Esophagus (tissue), 2 donors: ENCODE measurements at regions not wholly inside any gene's neighbourhood (a gene's known extent, or its start where the extent isn't known, plus 50 kb on each side); places are given as distances from the start of the nearest gene placed in this dataset.

Experiments
- H3K27ac ChIP-seq, 2 donors: one replicate each; pipeline ENCODE4 v1.5.1; 2013; ENCODE audit warnings: low read depth in 2 of 2, mild to moderate bottlenecking in 2 of 2, inconsistent platforms in 1 of 2, low read length in 1 of 2, moderate library complexity in 1 of 2
- H3K27me3 ChIP-seq, 2 donors: one replicate each; pipeline ENCODE4 v1.6.1; 2013; ENCODE audit warnings: low read length in 2 of 2, control low read depth in 1 of 2, mild to moderate bottlenecking in 1 of 2; ENCODE audit not compliant: insufficient read depth in 2 of 2, control insufficient read depth in 1 of 2
- H3K36me3 ChIP-seq, 2 donors: one replicate each; pipeline ENCODE4 v1.6.1; 2013; ENCODE audit warnings: low read length in 1 of 2; ENCODE audit not compliant: control insufficient read depth in 2 of 2, insufficient read depth in 2 of 2
- H3K4me1 ChIP-seq, 2 donors: one replicate each; pipeline ENCODE4 v1.6.1; 2013; ENCODE audit warnings: low read length in 1 of 2; ENCODE audit not compliant: control insufficient read depth in 2 of 2, insufficient read depth in 2 of 2
- H3K4me3 ChIP-seq, 2 donors: one replicate each; pipeline ENCODE4 v1.5.1; 2013; ENCODE audit warnings: low read length in 2 of 2, mild to moderate bottlenecking in 2 of 2, low read depth in 1 of 2, moderate library complexity in 1 of 2
- H3K9me3 ChIP-seq, 2 donors: one replicate each; pipeline ENCODE4 v1.6.1; 2013; ENCODE audit warnings: mild to moderate bottlenecking in 2 of 2, low read depth in 1 of 2, low read length in 1 of 2, moderate library complexity in 1 of 2; ENCODE audit not compliant: control insufficient read depth in 2 of 2, insufficient read depth in 1 of 2
- WGBS, 2 donors: extraction: QIAGEN DNeasy Blood & Tissue Kit; methylation state at CpG; one replicate each; pipeline ENCODE4 v1.1.7; 2013; 5-methylcytosine and 5-hydroxymethylcytosine counted together
- donor health status: healthy with polysubstance abuse.
- donor health status: Bipolar disorder and iron deficiency.

DNA sequence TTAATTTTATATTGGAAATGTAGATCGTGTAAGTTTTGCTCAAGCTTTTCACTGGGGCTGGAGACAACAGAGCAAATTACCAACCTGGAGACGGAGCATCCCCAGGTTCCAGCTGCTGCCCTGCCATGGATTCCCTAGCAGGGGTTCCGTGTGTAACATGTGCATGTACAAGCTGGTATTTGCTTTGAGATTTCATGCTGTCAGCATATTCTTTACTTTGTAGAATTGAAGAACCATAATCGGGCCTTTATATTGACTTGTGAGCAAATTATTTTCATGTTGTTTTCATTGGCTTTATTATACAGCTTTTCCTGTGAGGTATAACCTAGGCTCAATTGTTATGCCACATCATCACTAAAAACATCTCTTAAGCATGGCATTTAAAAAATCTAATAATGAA, 369.2 kb upstream of the COBL start:
- Histone ChIP-seq H3K27me3 (no peaks in the 10 kb centered on the region), H3K36me3 (no peaks in the 10 kb centered on the region), H3K4me1 (no peaks in the 10 kb centered on the region), H3K27ac (no peak overlapping the region), H3K9me3 (no peaks in the 10 kb centered on the region), H3K4me3 (no peak overlapping the region)
- WGBS, 2 donors = 82 to 87% methylated on average over 4 of the region's 4 CpGs

DNA sequence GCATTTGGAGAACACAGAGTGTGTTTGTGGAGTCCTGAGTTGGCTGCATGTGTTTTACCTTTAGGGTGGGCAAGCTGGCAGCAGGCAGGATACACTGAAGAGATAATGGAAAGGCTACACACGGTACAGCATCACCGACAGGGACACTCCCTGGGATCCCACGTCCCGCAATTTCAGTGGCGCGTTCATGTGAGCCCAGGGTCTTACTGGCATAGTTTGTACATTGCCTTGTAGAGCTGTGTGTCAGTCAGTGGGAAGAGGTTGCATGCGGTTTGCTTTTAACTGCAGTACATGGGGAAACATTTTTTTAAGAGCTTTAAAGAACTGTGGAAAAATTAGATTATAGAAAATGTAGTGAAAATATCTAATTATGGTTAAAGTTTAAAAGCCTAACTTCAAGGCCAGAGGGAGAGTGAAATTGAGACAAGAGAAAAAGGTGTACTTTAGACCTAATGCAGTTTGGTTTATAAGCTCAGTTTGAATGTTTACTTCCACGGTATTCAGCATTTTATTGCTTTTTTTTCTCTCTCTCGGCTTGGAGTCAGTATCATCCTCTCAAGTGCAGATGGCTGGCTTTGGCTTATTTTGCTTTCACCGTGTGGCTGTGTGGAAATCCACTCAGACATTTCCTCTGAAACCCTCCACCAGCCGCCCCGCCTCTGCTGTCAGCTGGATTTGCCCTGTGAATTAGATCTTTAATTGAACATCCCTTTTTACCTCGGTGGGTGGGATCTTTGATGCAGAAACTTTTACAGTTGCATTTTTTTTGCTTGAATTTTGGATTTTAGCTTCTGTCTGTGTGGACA, 364.2 kb upstream of the COBL start:
- H3K27ac ChIP-seq = no peak overlapping the region
- 61 to 72% methylated on average over 13 of the region's 13 CpGs for WGBS, 2 donors
- H3K36me3 ChIP-seq = no peaks in the 10 kb centered on the region
- H3K27me3 ChIP-seq = no peaks in the 10 kb centered on the region
- no peaks in the 10 kb centered on the region for H3K4me1 ChIP-seq
- no peaks in the 10 kb centered on the region for H3K9me3 ChIP-seq
- no peak overlapping the region for H3K4me3 ChIP-seq

DNA sequence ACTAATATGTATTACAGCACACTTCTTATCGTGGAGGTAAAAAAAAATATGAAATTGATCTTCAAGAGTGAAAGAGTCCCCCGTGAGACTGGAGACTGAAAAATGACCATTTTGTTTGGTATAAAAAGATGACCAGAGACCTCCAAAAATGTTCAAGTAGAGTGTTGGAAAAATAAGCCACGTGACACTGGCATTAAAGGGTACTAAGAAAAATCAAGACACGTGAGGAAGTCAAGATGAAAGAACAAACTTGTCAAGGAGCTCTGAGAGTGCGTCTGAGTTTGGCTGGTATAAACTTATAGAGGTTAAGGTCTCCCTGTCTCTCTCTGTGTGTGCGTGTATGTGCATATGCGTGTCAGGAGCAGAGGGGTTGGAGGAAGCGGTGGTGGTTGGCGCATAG, 362.7 kb upstream of the COBL start:
- H3K4me1 ChIP-seq = no peaks in the 10 kb centered on the region
- no peak overlapping the region for H3K4me3 ChIP-seq
- H3K27me3 ChIP-seq = no peaks in the 10 kb centered on the region
- WGBS, 2 donors = 76 to 80% methylated on average over 9 of the region's 9 CpGs
- no peak overlapping the region for H3K27ac ChIP-seq
- no peaks in the 10 kb centered on the region for H3K9me3 ChIP-seq
- no peaks in the 10 kb centered on the region for H3K36me3 ChIP-seq

DNA sequence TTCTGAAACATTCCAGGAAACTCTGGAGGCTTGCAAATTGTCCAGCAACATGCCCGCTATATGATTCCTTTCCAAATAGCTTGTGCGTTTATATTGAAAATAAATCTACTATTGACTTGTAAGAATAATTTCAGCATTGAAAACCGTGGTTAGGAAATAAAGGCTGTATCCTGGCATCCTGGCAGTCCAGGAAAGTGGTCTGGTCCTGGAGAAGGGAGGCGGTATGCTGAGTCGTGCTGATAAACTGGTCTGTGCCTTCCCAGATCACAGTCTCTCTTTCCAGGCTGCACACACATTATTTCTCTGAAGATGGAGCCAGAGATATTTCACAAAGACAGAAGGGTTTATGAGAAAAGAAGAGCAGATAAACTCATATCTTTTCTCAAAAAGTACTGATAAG, 350.1 kb upstream of the COBL start:
- no peaks in the 10 kb centered on the region for H3K36me3 ChIP-seq
- no peaks in the 10 kb centered on the region for H3K9me3 ChIP-seq
- no peak overlapping the region for H3K27ac ChIP-seq
- H3K4me3 ChIP-seq = no peak overlapping the region
- no peaks in the 10 kb centered on the region for H3K27me3 ChIP-seq
- no peaks in the 10 kb centered on the region for H3K4me1 ChIP-seq
- 24 to 26% methylated on average over 5 of the region's 5 CpGs for WGBS, 2 donors

DNA sequence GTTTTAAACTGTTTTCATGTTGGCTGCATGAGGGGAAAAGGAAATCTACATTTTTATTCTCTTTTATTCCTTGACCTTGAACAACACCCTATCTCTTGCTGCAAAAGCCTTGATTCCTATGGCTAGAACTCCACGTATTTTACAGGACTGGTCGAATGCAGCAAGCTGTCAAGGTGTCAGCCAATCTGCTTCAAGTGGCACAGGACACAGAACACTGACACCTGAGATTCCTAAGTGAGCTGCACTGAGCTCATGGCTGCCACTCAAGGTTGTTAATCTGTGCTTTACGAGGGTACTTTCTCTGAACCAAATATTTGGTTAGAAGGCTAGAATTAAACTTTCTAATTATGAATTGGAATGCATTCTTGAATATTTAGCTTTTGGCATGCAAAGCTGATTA, 349.7 kb upstream of the COBL start:
- 16 to 20% methylated on average over 3 of the region's 3 CpGs for WGBS, 2 donors
- H3K36me3 ChIP-seq = no peaks in the 10 kb centered on the region
- no peaks in the 10 kb centered on the region for H3K4me1 ChIP-seq
- H3K9me3 ChIP-seq = no peaks in the 10 kb centered on the region
- H3K27me3 ChIP-seq = no peaks in the 10 kb centered on the region
- H3K27ac ChIP-seq = no peak overlapping the region
- H3K4me3 ChIP-seq = no peak overlapping the region

DNA sequence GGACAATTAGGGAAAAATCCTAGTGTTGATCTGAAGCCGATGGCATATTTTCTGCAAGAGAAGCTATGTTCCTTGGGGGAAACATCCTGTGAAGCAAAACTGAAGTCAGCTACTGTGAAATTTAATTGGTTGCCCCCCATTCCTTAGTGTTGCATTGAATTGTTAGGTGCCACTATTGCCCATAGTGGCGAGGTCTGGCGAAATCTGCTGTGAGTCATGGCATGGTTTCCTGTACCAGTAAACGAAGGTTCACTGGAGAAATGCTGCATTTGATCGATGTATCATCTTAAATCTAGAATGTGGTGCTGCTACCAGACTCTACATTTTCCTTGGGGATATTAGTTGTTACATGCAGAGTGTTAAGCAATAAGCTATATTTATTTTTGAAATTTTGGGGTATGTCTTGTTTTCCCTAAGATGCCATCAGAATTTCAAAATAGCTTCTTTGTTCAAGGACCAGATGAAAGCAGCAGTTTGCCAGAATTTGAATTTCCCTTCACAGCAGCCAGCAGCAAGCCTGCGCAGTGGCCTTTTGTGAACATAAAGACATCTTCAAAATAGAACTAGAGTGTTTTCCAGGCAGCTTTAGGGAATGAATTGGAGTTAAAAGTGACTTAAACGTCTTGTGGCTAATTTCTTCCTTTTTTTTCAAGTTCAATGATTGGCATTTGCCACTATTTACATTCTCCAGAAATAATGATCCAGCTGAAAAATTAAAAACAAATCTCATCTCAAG, 348.6 kb upstream of the COBL start:
- no peaks in the 10 kb centered on the region for H3K36me3 ChIP-seq
- H3K4me3 ChIP-seq = no peak overlapping the region
- WGBS, 2 donors = 69 to 73% methylated on average over 7 of the region's 7 CpGs
- H3K4me1 ChIP-seq = no peaks in the 10 kb centered on the region
- H3K9me3 ChIP-seq = no peaks in the 10 kb centered on the region
- H3K27ac ChIP-seq = no peak overlapping the region
- no peaks in the 10 kb centered on the region for H3K27me3 ChIP-seq

DNA sequence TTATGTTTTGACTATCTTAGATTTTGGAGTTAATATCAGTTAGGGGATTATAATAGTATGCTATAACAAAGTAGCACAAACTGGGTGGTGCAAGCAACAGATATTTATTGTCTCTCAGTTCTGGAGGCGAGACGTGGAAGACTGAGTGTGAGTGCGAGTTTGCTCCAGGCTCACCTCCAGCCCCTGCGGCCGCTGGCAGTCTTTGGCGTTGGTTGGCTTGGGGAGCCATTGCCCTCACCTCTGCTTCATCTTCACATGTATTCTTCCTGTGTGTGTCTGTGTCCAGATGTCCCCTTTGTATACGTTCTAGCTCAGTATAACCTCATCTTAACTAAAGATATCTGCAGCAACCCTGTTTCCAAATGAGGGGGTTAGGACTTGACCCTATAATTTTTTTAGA, 343.9 kb upstream of the COBL start:
- H3K36me3 ChIP-seq = no peaks in the 10 kb centered on the region
- no peak overlapping the region for H3K27ac ChIP-seq
- WGBS, 2 donors = 88 to 89% methylated on average over 7 of the region's 7 CpGs
- no peaks in the 10 kb centered on the region for H3K9me3 ChIP-seq
- H3K4me1 ChIP-seq = no peaks in the 10 kb centered on the region
- H3K27me3 ChIP-seq = no peaks in the 10 kb centered on the region
- H3K4me3 ChIP-seq = no peak overlapping the region

DNA sequence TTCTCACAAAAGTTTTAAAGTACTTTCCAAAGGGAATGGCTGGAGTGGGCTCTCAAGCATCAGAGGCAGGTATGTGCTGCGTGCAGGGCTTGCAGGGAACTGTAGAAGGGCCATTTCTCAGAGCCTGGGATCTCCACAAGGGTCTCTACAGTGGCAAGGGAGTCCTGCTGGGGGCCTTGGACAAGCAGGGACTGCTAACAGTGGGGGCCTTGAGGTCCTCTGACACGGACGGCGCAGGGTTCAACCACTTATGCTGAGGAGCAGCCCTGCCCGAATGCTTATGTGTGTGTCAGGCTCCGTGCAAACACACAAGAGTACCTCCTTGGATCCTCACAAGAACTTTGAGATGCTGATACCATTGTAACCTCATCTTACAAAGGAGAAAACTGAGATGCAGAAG, 342.1 kb upstream of the COBL start:
- no peaks in the 10 kb centered on the region for H3K36me3 ChIP-seq

DNA sequence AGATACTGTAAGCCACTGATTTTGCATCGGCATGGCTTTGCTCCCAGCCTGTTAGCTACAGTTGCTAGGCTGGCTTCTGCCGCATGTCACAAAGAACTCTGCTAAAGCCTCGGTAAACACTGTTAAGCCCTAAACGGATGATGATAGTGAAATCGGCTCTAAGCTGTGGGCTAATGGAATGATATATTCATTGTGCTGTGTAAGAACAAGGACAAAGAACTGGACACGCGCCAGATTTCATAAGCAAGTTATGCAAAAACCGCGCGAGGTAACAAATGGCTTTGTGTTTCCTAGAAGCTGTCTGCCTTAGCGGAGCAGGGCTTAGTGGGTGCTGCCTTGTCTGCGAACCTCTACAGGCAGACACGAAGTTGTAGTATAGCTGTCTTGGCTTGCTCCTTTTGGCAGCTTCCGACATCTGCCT, 331.3 kb upstream of the COBL start:
- Histone ChIP-seq H3K9me3 (peaks cover 0 to 5% of the 10 kb centered on the region in 2 donors), H3K27me3 (peaks cover 0 to 4% of the 10 kb centered on the region in 2 donors), H3K36me3 (no peaks in the 10 kb centered on the region), H3K4me3 (no peak overlapping the region), H3K27ac (no peak overlapping the region), H3K4me1 (peaks cover 3% of the 10 kb centered on the region in 2 donors)
- 13 to 14% methylated on average over 14 of the region's 14 CpGs for WGBS, 2 donors

More for the DNA sequence above, 342.1 kb upstream of the COBL start:
- Histone ChIP-seq H3K4me3 (no peak overlapping the region), H3K27me3 (no peaks in the 10 kb centered on the region), H3K27ac (no peak overlapping the region), H3K9me3 (no peaks in the 10 kb centered on the region), H3K4me1 (no peaks in the 10 kb centered on the region)
- 80 to 94% methylated on average over 6 of the region's 6 CpGs for WGBS, 2 donors
